ENCODE measurements at regions not wholly inside any gene's neighbourhood (a gene's known extent, or its start where the extent isn't known, plus 50 kb on each side); places are given as distances from the start of the nearest gene placed in this dataset.
"Not testable (repeated sequence)": the region's sequence is repeated elsewhere in the genome, so short reads cannot be mapped to it uniquely, and the experiment has no call there.

GRCh38 chr5:162990856-162991497, 446.4 kb upstream of the CCNG1 start:
- DNase-seq, result no peak

DNA sequence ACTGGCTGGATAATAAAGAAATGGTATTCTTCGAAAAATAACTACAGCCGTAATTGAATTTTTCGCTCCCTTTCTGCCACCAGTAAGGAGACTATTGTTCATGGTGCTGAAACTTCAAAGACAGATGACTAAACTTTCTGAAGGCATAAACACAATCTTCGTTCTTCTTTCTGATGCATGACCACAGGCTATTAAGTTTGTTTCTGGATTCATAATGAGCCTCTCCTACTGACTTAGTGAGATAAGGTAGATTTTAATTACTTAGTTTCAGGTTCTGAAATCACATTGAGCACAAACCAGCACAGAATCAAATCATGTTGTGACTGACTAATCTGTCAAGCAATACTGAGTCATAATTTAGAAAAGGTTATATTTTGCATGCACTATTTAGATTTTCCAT, 441.8 kb upstream of the CCNG1 start:
- no peak for DNase-seq

- DNase-seq, result no peak
Observed at GRCh38 chr5:162996053-162996452, 441.3 kb upstream of the CCNG1 start.

- no peak for DNase-seq
Observed at GRCh38 chr5:163005949-163006348, 431.4 kb upstream of the CCNG1 start.

GRCh38 chr5:163022582-163023128, 414.7 kb upstream of the CCNG1 start:
- no peak for DNase-seq

- DNase-seq, result no peak
Observed at GRCh38 chr5:163023846-163024245, 413.5 kb upstream of the CCNG1 start.

GRCh38 chr5:163024936-163025335, 412.5 kb upstream of the CCNG1 start:
- DNase-seq, result no peak

DNA sequence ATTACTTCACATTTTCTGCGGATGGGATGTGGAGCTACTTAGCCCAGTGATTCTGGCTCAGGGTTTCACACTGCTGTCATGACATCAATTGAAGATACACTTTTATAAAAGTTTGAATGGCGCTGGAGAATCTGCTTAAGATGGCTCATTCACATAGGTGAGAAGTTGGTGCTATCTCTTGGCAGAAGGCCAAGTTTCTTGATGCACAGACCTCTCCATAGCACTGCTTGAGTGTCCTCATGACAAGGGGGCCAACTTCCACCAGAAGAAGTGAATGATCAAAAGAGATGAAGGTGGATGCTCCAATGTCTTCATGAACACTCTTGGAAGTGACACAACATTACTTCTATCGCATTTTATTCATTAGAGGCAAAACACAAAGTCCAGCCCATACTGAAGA, 403.7 kb upstream of the CCNG1 start:
- DNase-seq, result no peak

- no peak for DNase-seq
Observed at GRCh38 chr5:163041254-163041653, 396.1 kb upstream of the CCNG1 start.

- no peak for DNase-seq
Observed at GRCh38 chr5:163079618-163080017, 357.8 kb upstream of the CCNG1 start.

- no peak for DNase-seq
Observed at GRCh38 chr5:163089230-163089629, 348.2 kb upstream of the CCNG1 start.

DNA sequence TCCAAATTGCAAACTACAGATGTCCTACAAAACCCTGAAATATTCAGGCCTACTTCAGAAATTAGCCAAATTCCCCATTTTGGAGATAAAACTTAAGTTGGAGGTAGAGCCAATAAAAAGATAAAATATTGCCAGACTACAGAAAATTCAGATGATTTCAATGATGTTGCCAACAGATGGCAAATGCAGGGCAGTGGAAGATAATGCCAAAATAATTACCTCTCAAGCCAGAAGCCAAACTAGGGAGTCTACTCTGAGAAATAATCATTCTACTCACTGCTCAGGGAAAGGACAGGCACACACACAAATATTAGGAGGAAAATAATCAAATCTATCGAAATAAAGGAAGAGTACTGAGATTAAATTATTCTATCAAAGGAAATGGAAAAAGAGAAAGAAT, 347.5 kb upstream of the CCNG1 start:
- DNase-seq, result no peak

GRCh38 chr5:163094492-163095180, 342.8 kb upstream of the CCNG1 start:
- no peak for DNase-seq

DNA sequence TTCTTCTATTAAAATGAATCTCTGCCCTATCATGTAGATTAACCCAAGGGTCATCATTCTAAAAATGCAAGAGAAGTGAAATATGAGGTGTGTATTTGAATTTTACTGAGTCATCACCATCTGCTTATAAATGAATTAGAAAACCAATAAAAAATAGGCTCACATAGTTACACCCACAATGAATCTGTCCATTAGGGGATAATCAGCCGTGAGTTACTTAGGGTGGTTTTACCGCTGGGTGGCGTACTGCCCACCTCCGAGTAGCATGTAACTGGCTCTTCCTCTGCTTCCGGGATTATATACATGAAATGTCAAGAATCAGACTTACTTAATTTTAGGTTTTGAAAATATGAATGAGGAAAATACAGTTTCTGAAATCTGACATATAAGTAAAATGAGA, 332.9 kb upstream of the CCNG1 start:
- DNase-seq, result no peak

GRCh38 chr5:163105456-163105855, 331.9 kb upstream of the CCNG1 start:
- DNase-seq, result no peak

DNA sequence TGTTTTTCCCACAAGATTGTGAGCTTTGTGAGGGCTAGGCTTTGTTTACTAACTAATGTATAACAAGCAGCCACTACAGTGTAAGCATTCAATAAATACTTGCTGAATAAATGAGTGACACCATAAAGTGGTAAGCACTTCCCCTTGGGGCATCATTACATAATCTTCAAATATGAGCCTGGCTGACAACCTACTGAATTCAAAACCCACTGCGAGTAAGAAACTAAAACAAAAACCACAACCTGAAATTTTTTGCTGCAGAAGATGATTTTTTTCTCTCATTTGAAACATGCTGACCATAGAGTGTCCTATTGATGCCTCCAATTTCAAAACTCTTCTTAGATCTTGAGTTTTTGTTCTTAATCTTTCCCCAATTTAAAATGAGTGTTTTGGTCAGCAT, 331.3 kb upstream of the CCNG1 start:
- no peak for DNase-seq

DNA sequence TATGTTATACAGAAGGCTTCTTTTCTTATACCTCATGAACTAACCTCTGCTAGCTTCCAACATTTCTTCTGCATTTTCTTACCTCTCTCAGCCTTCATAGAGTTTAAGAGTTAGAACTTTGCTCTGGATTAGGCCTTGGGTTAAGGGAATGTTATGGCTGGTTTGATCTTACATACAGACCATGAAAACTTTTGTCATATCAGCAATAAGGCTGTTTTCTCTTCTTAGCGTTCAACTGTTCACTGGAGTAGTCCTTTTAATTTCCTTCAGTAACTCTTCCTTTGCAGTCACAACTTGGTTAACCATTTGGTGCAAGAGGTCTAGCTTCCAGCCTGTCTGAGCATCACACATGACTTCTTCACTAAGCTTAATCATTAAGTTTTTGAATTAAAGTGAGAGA, 329.0 kb upstream of the CCNG1 start:
- DNase-seq, result no peak

- DNase-seq, result no peak
Observed at GRCh38 chr5:163115011-163115410, 322.4 kb upstream of the CCNG1 start.

DNA sequence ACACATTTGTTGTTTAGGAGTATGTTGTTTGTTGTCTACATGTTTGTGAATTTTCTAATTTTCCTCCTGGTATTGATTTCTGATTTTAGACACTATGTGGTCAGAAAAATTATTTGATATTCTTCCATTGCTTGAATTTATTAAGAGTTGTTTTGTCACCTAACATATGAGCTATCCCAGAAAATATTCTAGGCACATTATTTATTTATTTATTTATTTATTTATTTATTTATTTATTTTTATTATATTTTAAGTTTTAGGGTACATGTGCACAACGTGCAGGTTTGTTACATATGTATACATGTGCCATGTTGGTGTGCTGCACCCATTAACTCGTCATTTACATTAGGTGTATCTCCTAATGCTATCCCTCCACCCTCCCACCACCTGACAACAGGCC, 320.8 kb upstream of the CCNG1 start:
- not testable (repeated sequence) for DNase-seq

- no peak for DNase-seq
Observed at GRCh38 chr5:163134061-163134460, 303.3 kb upstream of the CCNG1 start.

- DNase-seq, result no peak
Observed at GRCh38 chr5:163135849-163136248, 301.5 kb upstream of the CCNG1 start.

- DNase-seq, result no peak
Observed at GRCh38 chr5:163161512-163161911, 275.9 kb upstream of the CCNG1 start.

DNA sequence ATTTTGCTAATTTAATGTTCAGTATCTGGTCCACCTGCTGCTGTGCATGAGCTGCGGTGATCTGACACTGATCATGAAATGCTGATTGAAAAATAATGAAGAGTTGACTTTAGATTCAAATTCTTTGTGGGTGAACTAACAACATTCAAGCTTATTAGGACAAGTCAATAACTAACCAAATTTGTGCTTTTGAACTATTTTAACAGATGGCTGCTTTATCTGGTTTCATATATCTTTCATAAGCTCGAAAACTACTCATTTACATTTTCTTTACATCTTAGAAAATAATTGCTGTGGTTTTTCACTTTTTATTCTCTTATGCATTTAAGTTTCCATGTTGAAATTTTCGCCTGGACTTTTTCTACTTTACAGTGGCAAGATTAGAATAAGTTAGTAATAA, 274.8 kb upstream of the CCNG1 start:
- no peak for DNase-seq

DNA sequence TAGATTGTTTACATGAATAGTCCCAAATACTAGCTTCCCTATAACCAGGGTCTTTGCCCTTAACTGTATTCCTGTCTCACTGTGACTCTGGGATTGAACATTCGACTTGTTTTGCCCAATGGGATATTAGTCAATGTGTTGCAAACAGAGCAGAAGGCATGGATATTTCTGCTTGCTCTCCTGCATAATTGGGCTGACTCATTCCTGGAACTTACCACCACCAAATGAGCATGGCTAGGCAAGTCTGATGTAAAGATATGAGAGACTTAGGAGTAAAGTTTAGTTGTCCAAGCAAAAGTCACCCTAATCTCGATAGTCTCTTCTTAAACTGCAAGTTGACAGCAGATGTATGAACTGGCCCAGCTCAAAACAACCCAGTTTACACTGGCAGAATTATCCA, 273.5 kb upstream of the CCNG1 start:
- DNase-seq, result no peak

All from muscle of arm (tissue), 1 donor.